ENCODE measurements at regions not wholly inside any gene's neighbourhood (a gene's known extent, or its start where the extent isn't known, plus 50 kb on each side); places are given as distances from the start of the nearest gene placed in this dataset.

DNA sequence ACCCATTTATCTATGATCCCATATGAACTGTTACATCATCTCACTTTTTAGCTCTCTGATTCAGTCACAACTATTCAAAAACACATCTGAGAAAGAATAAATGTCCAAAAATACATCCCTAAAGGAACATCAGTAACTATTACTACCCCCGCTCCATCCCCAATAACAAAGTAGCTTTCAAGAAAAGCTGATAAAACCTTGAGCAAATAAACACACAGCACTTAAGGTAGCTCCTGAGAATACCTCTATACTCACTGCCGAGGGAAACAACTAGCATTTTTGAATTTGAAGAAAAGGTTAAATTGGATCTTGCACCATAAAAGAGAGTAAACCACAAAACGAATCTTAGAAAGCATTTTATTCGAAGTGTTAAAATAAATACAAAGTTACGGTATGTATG lies 63.4 kb downstream of the PMAIP1 start:
- no peak for DNase-seq (ENCODE audit: low spot score)

GRCh38 chr18:59961070-59961469 lies 61.3 kb downstream of the PMAIP1 start:
- DNase-seq (ENCODE audit: low spot score), result peak; percentile 10

DNA sequence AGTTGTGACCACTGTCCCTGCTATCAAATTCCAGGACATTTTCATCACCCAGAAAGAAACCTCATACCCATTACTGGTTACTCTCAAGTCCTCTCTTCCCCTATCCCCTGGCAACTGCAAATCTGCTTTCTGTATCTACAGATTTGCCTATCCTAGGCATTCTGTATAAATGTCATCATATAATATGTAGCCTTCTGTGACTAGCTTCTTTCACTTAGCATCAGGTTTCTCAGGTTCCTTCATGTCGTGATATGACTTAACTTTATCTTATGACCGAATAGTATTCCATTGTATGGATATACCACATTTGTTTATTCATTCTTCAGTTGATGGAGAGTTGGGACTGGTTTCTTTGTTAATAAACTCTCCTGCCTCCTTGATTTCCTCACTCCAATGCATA lies 60.5 kb downstream of the PMAIP1 start:
- no peak for DNase-seq (ENCODE audit: low spot score)

- DNase-seq (ENCODE audit: low spot score), result no peak
Measured at GRCh38 chr18:59959606-59960005, 59.8 kb downstream of the PMAIP1 start.

DNA sequence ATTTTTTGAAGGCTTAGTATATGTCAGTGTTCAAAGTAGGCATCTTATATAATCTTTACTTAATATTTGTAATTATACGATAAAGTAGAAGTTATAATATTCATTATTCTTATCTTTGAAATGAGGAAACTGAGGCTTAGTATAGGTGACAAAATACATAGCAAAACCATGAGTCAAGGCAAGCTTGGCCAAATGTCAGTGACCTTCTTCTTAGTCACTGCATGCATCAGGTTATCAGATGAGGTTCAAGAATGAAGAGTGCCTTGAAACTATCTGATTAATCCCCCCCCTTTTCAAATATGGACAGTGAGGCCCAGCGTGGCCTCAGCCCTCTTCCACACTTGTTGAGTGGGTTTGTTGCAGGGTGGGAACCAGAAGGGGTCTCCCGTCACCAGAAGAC lies 59.3 kb downstream of the PMAIP1 start:
- DNase-seq (ENCODE audit: low spot score), result no peak

- peak; percentile 76 for DNase-seq (ENCODE audit: low spot score)
Measured at GRCh38 chr18:59957957-59958356, 58.2 kb downstream of the PMAIP1 start.

DNA sequence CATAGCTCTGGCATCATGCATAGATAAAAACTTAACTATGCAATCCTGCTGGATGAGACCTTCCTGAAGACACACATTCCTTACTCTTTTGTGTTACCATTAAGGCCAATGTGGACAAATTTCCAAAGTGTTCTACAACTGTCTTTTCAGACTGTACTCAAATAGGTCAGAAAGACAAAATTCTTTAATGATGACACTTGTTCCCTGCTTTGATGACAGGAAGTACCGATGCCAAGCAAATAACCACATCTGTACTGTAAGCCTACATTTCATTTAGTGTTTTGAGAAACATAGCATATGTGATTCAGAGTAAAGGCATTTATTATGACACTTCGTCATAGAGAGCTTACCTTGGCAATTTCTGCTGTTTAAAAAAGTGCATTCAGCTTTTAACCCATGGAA lies 55.0 kb downstream of the PMAIP1 start:
- DNase-seq (ENCODE audit: low spot score), result no peak

GRCh38 chr18:59954241-59954640 lies 54.4 kb downstream of the PMAIP1 start:
- DNase-seq (ENCODE audit: low spot score), result no peak
